ENCODE measurements at regions not wholly inside any gene's neighbourhood (a gene's known extent, or its start where the extent isn't known, plus 50 kb on each side); places are given as distances from the start of the nearest gene placed in this dataset.
"Not testable (repeated sequence)": the region's sequence is repeated elsewhere in the genome, so short reads cannot be mapped to it uniquely, and the experiment has no call there.

- intact Hi-C loops (cut with DNase I): no loop called here
- DNase-seq (ENCODE audit: low spot score) (no peak), ATAC-seq (peak; percentile 59)
These were observed 61.5 kb downstream of the RPUSD4 start for GRCh38 chr11:126149759-126150625.

GRCh38 chr11:126148317-126148716 lies 63.1 kb downstream of the RPUSD4 start:
- intact Hi-C loops (cut with DNase I): no loop called here
- ATAC-seq (no peak), DNase-seq (ENCODE audit: low spot score) (no peak)

GRCh38 chr11:126147208-126148111 lies 64.0 kb downstream of the RPUSD4 start:
- ATAC-seq (peak; percentile 36), DNase-seq (ENCODE audit: low spot score) (no peak)
- intact Hi-C loops (cut with DNase I): no loop called here

- ATAC-seq (peak; percentile 67), DNase-seq (ENCODE audit: low spot score) (no peak)
- intact Hi-C loops (cut with DNase I): no loop called here
These were observed 64.8 kb downstream of the RPUSD4 start for GRCh38 chr11:126146454-126147192.

- DNase-seq (ENCODE audit: low spot score) (no peak), ATAC-seq (no peak)
- intact Hi-C loops (cut with DNase I): no loop called here
These were observed 65.5 kb downstream of the RPUSD4 start for GRCh38 chr11:126145954-126146353.

GRCh38 chr11:126143491-126143890 lies 68.0 kb downstream of the RPUSD4 start:
- ATAC-seq; intact Hi-C loops (cut with DNase I); DNase-seq (ENCODE audit: low spot score): not testable (repeated sequence)

GRCh38 chr11:126140926-126141280 lies 70.5 kb downstream of the RPUSD4 start:
- peak; percentile 65 for ATAC-seq
- peak; percentile 83 for DNase-seq (ENCODE audit: low spot score)
- intact Hi-C loops (cut with DNase I): no loop called here

GRCh38 chr11:126140201-126140925 lies 71.1 kb downstream of the RPUSD4 start:
- ATAC-seq (peak; percentile 8), DNase-seq (ENCODE audit: low spot score) (no peak)
- intact Hi-C loops (cut with DNase I): no loop called here

GRCh38 chr11:126139111-126140091 lies 72.0 kb downstream of the RPUSD4 start:
- ATAC-seq (peak; percentile 5), DNase-seq (ENCODE audit: low spot score) (no peak)
- intact Hi-C loops (cut with DNase I): no loop called here

GRCh38 chr11:126138636-126139035 lies 72.8 kb downstream of the RPUSD4 start:
- DNase-seq (ENCODE audit: low spot score) (no peak), ATAC-seq (no peak)
- intact Hi-C loops (cut with DNase I): no loop called here

- DNase-seq (ENCODE audit: low spot score): no peak
- intact Hi-C loops (cut with DNase I): no loop called here
These were observed 74.3 kb downstream of the RPUSD4 start for GRCh38 chr11:126137136-126137535.

GRCh38 chr11:126136507-126136906 lies 73.8 kb upstream of the CDON start:
- DNase-seq (ENCODE audit: low spot score) (no peak), ATAC-seq (peak; percentile 64)
- intact Hi-C loops (cut with DNase I): no loop called here

More at GRCh38 chr11:126137136-126137535, 74.3 kb downstream of the RPUSD4 start:
- no peak for ATAC-seq

GRCh38 chr11:126135235-126136176 lies 72.8 kb upstream of the CDON start:
- ATAC-seq: no peak
- intact Hi-C loops (cut with DNase I): no loop called here
- DNase-seq (ENCODE audit: low spot score): no peak

- DNase-seq (ENCODE audit: low spot score) (no peak), ATAC-seq (no peak)
- intact Hi-C loops (cut with DNase I): no loop called here
These were observed 71.9 kb upstream of the CDON start for GRCh38 chr11:126134461-126135155.

GRCh38 chr11:126133901-126134300 lies 71.2 kb upstream of the CDON start:
- intact Hi-C loops (cut with DNase I): no loop called here
- no peak for DNase-seq (ENCODE audit: low spot score)
- no peak for ATAC-seq

- no peak for DNase-seq (ENCODE audit: low spot score)
- intact Hi-C loops (cut with DNase I): no loop called here
- ATAC-seq: peak; percentile 79
These were observed 69.7 kb upstream of the CDON start for GRCh38 chr11:126132319-126132718.
